K562 (cell line): ENCODE measurements at regions not wholly inside any gene's neighbourhood (a gene's known extent, or its start where the extent isn't known, plus 50 kb on each side); places are given as distances from the start of the nearest gene placed in this dataset.

ENCODE experiments used
- ESRRA ChIP-seq: fragments of 450-650 bp; IDR thresholded peaks from 2 replicates; pipeline ENCODE4 v1.6.1; 2014; ENCODE audit warnings: low read depth, mild to moderate bottlenecking, moderate library complexity, borderline replicate concordance
- GATAD2B ChIP-seq: fragments of 450-650 bp; IDR thresholded peaks from 2 replicates; pipeline ENCODE4 v1.6.1; 2017; ENCODE audit warnings: mild to moderate bottlenecking, borderline replicate concordance
- HDAC6 ChIP-seq: IDR thresholded peaks from 2 replicates; pipeline ENCODE4 v1.6.1; 2012; ENCODE audit warnings: low read depth, mild to moderate bottlenecking, control low read depth, inconsistent platforms, low read length, moderate library complexity
- KDM1A ChIP-seq, 2 experiments: fragments of 450-650 bp; IDR thresholded peaks; 2 replicates each; pipeline ENCODE4 v1.6.1; 2016; ENCODE audit warnings: mild to moderate bottlenecking in 2 of 2
- MAFG ChIP-seq: fragments of 450-650 bp; conservative IDR thresholded peaks from 2 replicates; pipeline ENCODE4 v1.6.1; 2016; ENCODE audit warnings: missing genetic modification characterization, missing compliant biosample characterization
- NFRKB ChIP-seq: fragments of 450-650 bp; IDR thresholded peaks from 2 replicates; pipeline ENCODE4 v1.6.1; 2016; ENCODE audit warnings: low read depth
- NR2C1 ChIP-seq, 2 experiments: fragments of 450-650 bp; IDR thresholded peaks; 2 replicates each; pipeline ENCODE4 v1.6.1; 2017; ENCODE audit warnings: mild to moderate bottlenecking in 2 of 2, antibody characterized with exemption in 1 of 2, inconsistent platforms in 1 of 2, missing compliant biosample characterization in 1 of 2, missing genetic modification characterization in 1 of 2
- PCBP2 ChIP-seq: fragments of 200-400 bp; formaldehyde crosslinking; IDR thresholded peaks from 2 replicates; pipeline ENCODE4 v1.6.1; 2018; ENCODE audit warnings: low read length, low read depth, mild to moderate bottlenecking, moderate library complexity; ENCODE audit not compliant: poor library complexity, severe bottlenecking
- SMC3 ChIP-seq: conservative IDR thresholded peaks from 2 replicates; pipeline ENCODE4 v1.6.1; 2011; ENCODE audit warnings: low read depth, low read length, improper control_type of control experiment; ENCODE audit not compliant: insufficient read depth
- STAT5A ChIP-seq: IDR thresholded peaks from 2 replicates; pipeline ENCODE4 v1.6.1; 2012; ENCODE audit warnings: low read length, inconsistent platforms, borderline replicate concordance
- TBP ChIP-seq: optimal IDR thresholded peaks from 2 replicates; pipeline ENCODE3; 2011; ENCODE audit warnings: low read depth, low read length, improper control_type of control experiment
- ZNF124 ChIP-seq: sonication (generic); formaldehyde crosslinking; IDR thresholded peaks from 2 replicates; pipeline ENCODE4 v1.8.1; 2022; ENCODE audit warnings: missing genetic modification reagents
- ZNF217 ChIP-seq: sonication (generic); formaldehyde crosslinking; IDR thresholded peaks from 2 replicates; pipeline ENCODE4 v1.8.0; 2022; ENCODE audit warnings: mild to moderate bottlenecking, missing genetic modification reagents
- ZNF695 ChIP-seq: fragments of 450-650 bp; formaldehyde crosslinking; IDR thresholded peaks from 2 replicates; pipeline ENCODE4 v1.4.0; 2020; ENCODE audit warnings: mild to moderate bottlenecking, moderate library complexity
- TF ChIP-seq, protein P1 (sequence below): sonication (generic); formaldehyde crosslinking; IDR thresholded peaks from 2 replicates; pipeline ENCODE4 v1.8.0; 2022; ENCODE audit warnings: mild to moderate bottlenecking, missing genetic modification reagents
- TF ChIP-seq, protein P2 (sequence below), 2 experiments: fragments of 250-450 bp in 1 of 2; fragments of 450-650 bp in 1 of 2; sonication (Bioruptor Pico) in 1 of 2; IDR thresholded peaks; 2 replicates each; pipeline versions ENCODE4 v1.6.1 to v1.8.0; 2016 to 2021; ENCODE audit warnings: mild to moderate bottlenecking in 2 of 2, moderate library complexity in 2 of 2, missing compliant biosample characterization in 1 of 2, missing genetic modification characterization in 1 of 2
- TF ChIP-seq, protein P3 (sequence below): IDR thresholded peaks from 3 replicates; pipeline ENCODE4 v1.6.1; 2011; ENCODE audit warnings: borderline replicate concordance, mild to moderate bottlenecking, moderate library complexity; ENCODE audit not compliant: insufficient read length; ENCODE audit errors: extremely low read depth
- TF ChIP-seq, protein P4 (sequence below): fragments of 250-450 bp; sonication (Bioruptor Pico); IDR thresholded peaks from 2 replicates; pipeline ENCODE4 v1.4.0; 2020

DNA sequence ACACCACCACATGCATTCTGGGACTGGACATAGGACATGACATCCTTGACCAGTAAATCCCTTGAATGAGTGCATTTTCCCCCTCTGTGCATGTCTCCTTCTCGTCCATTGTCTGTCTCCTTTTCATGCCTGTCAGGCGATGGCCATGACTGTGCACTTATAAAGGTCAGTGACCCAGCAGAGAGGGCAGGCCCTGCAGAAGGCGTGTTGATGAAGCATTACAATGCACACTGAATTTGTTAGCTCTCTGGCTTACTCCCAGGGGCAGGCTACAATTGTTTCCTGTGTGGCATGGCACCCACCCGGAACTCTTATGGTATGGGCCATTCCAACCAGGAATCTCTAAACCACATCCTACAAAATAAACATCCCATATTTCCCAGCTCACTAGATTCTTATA lies 71.1 kb downstream of the SAMD9 start (continued):
- TF ChIP-seq, protein P1, sequence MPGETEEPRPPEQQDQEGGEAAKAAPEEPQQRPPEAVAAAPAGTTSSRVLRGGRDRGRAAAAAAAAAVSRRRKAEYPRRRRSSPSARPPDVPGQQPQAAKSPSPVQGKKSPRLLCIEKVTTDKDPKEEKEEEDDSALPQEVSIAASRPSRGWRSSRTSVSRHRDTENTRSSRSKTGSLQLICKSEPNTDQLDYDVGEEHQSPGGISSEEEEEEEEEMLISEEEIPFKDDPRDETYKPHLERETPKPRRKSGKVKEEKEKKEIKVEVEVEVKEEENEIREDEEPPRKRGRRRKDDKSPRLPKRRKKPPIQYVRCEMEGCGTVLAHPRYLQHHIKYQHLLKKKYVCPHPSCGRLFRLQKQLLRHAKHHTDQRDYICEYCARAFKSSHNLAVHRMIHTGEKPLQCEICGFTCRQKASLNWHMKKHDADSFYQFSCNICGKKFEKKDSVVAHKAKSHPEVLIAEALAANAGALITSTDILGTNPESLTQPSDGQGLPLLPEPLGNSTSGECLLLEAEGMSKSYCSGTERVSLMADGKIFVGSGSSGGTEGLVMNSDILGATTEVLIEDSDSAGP: 0 out of 2 replicates have a peak, but pooled peaks have one; percentile 27
- TF ChIP-seq KDM1A (IDR thresholded peaks at IDR 0.05) (peak in 1 of 2 experiments; percentile 58; a peak in 1 of 4 replicates), STAT5A (no peak), MAFG (tag) (peak; percentile 98), HDAC6 (no peak), NR2C1 (IDR thresholded peaks at IDR 0.05) (peak; percentile 72), NR2C1 (tag; IDR thresholded peaks at IDR 0.05) (peak; percentile 66; the same call in 1 of the 2 replicates), PCBP2 (no peak), ESRRA (peak; percentile 31; the same call in 1 of the 2 replicates), NFRKB (peak; percentile 47), GATAD2B (peak; percentile 25; the same call in 1 of the 2 replicates), TBP (peak; percentile 57), ZNF695 (CRISPR knock-in tag) (no peak), ZNF217 (no peak), SMC3 (peak; percentile 17; the same call in 1 of the 2 replicates), ZNF124 (no peak)
- TF ChIP-seq, protein P2, sequence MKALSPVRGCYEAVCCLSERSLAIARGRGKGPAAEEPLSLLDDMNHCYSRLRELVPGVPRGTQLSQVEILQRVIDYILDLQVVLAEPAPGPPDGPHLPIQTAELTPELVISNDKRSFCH (CRISPR knock-in tag; IDR thresholded peaks at IDR 0.05): no peak
- TF ChIP-seq, protein P2 (tag; IDR thresholded peaks at IDR 0.05): peak; percentile 86
- TF ChIP-seq, protein P3, sequence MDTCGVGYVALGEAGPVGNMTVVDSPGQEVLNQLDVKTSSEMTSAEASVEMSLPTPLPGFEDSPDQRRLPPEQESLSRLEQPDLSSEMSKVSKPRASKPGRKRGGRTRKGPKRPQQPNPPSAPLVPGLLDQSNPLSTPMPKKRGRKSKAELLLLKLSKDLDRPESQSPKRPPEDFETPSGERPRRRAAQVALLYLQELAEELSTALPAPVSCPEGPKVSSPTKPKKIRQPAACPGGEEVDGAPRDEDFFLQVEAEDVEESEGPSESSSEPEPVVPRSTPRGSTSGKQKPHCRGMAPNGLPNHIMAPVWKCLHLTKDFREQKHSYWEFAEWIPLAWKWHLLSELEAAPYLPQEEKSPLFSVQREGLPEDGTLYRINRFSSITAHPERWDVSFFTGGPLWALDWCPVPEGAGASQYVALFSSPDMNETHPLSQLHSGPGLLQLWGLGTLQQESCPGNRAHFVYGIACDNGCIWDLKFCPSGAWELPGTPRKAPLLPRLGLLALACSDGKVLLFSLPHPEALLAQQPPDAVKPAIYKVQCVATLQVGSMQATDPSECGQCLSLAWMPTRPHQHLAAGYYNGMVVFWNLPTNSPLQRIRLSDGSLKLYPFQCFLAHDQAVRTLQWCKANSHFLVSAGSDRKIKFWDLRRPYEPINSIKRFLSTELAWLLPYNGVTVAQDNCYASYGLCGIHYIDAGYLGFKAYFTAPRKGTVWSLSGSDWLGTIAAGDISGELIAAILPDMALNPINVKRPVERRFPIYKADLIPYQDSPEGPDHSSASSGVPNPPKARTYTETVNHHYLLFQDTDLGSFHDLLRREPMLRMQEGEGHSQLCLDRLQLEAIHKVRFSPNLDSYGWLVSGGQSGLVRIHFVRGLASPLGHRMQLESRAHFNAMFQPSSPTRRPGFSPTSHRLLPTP: no peak
- TF ChIP-seq, protein P4, sequence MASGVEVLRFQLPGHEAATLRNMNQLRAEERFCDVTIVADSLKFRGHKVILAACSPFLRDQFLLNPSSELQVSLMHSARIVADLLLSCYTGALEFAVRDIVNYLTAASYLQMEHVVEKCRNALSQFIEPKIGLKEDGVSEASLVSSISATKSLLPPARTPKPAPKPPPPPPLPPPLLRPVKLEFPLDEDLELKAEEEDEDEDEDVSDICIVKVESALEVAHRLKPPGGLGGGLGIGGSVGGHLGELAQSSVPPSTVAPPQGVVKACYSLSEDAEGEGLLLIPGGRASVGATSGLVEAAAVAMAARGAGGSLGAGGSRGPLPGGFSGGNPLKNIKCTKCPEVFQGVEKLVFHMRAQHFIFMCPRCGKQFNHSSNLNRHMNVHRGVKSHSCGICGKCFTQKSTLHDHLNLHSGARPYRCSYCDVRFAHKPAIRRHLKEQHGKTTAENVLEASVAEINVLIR (CRISPR knock-in tag): no peak
- TF ChIP-seq, all 486 proteins: peak for 83
